Gastroesophageal sphincter (tissue), 4 donors: ENCODE measurements at regions not wholly inside any gene's neighbourhood (a gene's known extent, or its start where the extent isn't known, plus 50 kb on each side); places are given as distances from the start of the nearest gene placed in this dataset.
A peak's percentile ranks its signal among the peaks of the same experiment; 100 is the strongest.
"Not testable (repeated sequence)": the region's sequence is repeated elsewhere in the genome, so short reads cannot be mapped to it uniquely, and the experiment has no call there.

ENCODE experiments used
- ATAC-seq: fragments of 150-250 bp; one replicate; pipeline ENCODE4 v1.9.1; 2016; ENCODE audit warnings: mild to moderate bottlenecking, moderate library complexity
- H3K27ac ChIP-seq, 4 donors: fragments of 200-600 bp; sonication (generic) in 3 of 4; 1 replicate in 3 of 4; 2 replicates in 1 of 4; pipeline ENCODE4 v1.5.1; 2016 to 2019
- H3K27me3 ChIP-seq: fragments of 200-600 bp; sonication (generic); one replicate; pipeline ENCODE4 v1.5.1; 2019
- H3K36me3 ChIP-seq, 2 donors: fragments of 200-600 bp; sonication (generic); one replicate each; pipeline ENCODE4 v1.5.1; 2019; ENCODE audit warnings: control low read depth in 1 of 2
- H3K4me1 ChIP-seq, 3 donors: fragments of 200-600 bp; sonication (generic); 1 replicate in 2 of 3; 2 replicates in 1 of 3; pipeline ENCODE4 v1.5.1; 2016 to 2019; ENCODE audit warnings: control low read depth in 2 of 3
- H3K4me3 ChIP-seq, 2 donors: fragments of 200-600 bp; sonication (generic); one replicate each; pipeline ENCODE4 v1.5.1; 2019; ENCODE audit warnings: mild to moderate bottlenecking in 1 of 2, moderate library complexity in 1 of 2
- H3K9me3 ChIP-seq, 3 donors: fragments of 200-600 bp; sonication (generic); one replicate each; pipeline ENCODE4 v1.5.1; 2017 to 2019; ENCODE audit warnings: control low read depth in 2 of 3
- CTCF ChIP-seq, 4 experiments: fragments of 200-600 bp in 2 of 4; fragments of 450-650 bp in 2 of 4; sonication (generic) in 1 of 4; IDR thresholded peaks; one replicate each; pipeline ENCODE4 v1.5.1; 2017 to 2019; ENCODE audit warnings: antibody characterized with exemption in 4 of 4, mild to moderate bottlenecking in 2 of 4, moderate library complexity in 2 of 4
- EP300 ChIP-seq: sonication (generic); formaldehyde crosslinking; IDR thresholded peaks from one replicate; pipeline ENCODE4 v1.6.1; 2017; ENCODE audit warnings: antibody characterized with exemption, mild to moderate bottlenecking
- POLR2A ChIP-seq, 2 donors: fragments of 450-650 bp; IDR thresholded peaks; one replicate each; pipeline ENCODE4 v1.6.1; 2017; ENCODE audit warnings: antibody characterized with exemption in 2 of 2, mild to moderate bottlenecking in 2 of 2, moderate library complexity in 1 of 2
- POLR2AphosphoS5 ChIP-seq: sonication (generic); formaldehyde crosslinking; IDR thresholded peaks from one replicate; pipeline ENCODE4 v1.6.1; 2017; ENCODE audit warnings: antibody characterized with exemption
- WGBS, 2 donors: methylation state at CpG; one replicate each; pipeline ENCODE4 v1.1.5; 2018; ENCODE audit warnings: low coverage in 1 of 2; 5-methylcytosine and 5-hydroxymethylcytosine counted together

GRCh38 chr12:60760965-60761364 lies 1165.1 kb downstream of the SLC16A7 start:
- TF ChIP-seq CTCF (IDR thresholded peaks at IDR 0.05) (no peak), POLR2AphosphoS5 (no peak), EP300 (no peak)
- 50 to 83% methylated on average over 1 of the region's 1 CpG for WGBS, 2 donors
- H3K4me1 ChIP-seq = no peaks in the 10 kb centered on the region
- no peaks in the 10 kb centered on the region for H3K9me3 ChIP-seq
- no peaks in the 10 kb centered on the region for H3K27me3 ChIP-seq
- ATAC-seq = no peak
- H3K4me3 ChIP-seq = no peak overlapping the region
- no peaks in the 10 kb centered on the region for H3K36me3 ChIP-seq
- no peak overlapping the region for H3K27ac ChIP-seq

DNA sequence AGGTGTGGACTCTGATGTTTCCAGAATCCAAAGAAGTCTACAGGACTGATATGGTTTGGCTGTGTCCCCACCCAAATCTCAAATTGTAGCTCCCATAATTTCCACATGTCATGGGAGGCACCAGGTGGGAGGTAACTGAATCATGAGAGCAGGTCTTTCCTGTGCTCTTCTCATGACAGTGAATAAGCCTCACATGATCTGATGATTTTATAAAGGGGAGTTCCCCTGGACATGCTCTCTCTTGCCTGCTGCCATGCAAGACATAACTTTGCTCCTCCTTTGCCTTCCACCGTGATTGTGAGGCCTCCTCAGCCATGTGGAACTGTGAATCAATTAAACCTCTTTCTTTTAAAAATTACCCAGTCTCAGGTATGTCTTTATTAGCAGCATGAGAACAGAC lies 1205.3 kb downstream of the SLC16A7 start:
- peaks cover 0 to 19% (median 0%) of the 10 kb centered on the region in 3 donors for H3K4me1 ChIP-seq
- H3K4me3 ChIP-seq, H3K36me3 ChIP-seq, H3K9me3 ChIP-seq, H3K27ac ChIP-seq, ATAC-seq, H3K27me3 ChIP-seq: not testable (repeated sequence)
- WGBS, 2 donors = 82 to 100% methylated on average over 1 of the region's 1 CpG

GRCh38 chr12:60803147-60803546 lies 1207.3 kb downstream of the SLC16A7 start:
- Histone ChIP-seq H3K27me3 (no peaks in the 10 kb centered on the region), H3K36me3 (no peaks in the 10 kb centered on the region), H3K4me1 (peaks cover 0 to 19% (median 0%) of the 10 kb centered on the region in 3 donors), H3K9me3 (no peaks in the 10 kb centered on the region), H3K4me3 (no peak overlapping the region), H3K27ac (no peak overlapping the region)
- WGBS, 2 donors = 10 to 15% methylated on average over 2 of the region's 2 CpGs
- no peak for ATAC-seq
- TF ChIP-seq POLR2A (IDR thresholded peaks at IDR 0.05) = no peak
- TF ChIP-seq POLR2AphosphoS5 = no peak

- Histone ChIP-seq H3K4me3 (no peak overlapping the region), H3K4me1 (peaks cover 0 to 19% (median 0%) of the 10 kb centered on the region in 3 donors), H3K36me3 (no peaks in the 10 kb centered on the region), H3K27ac (peak overlapping the region; percentile 0 to 47 (median 26)), H3K9me3 (no peaks in the 10 kb centered on the region), H3K27me3 (no peaks in the 10 kb centered on the region)
- 23 to 33% methylated on average over 4 of the region's 4 CpGs for WGBS, 2 donors
- TF ChIP-seq EP300 (no peak), POLR2A (IDR thresholded peaks at IDR 0.05) (no peak), CTCF (IDR thresholded peaks at IDR 0.05) (no peak), POLR2AphosphoS5 (no peak)
- peak; percentile 28 for ATAC-seq
Measured at GRCh38 chr12:60805364-60805763, 1209.5 kb downstream of the SLC16A7 start.

DNA sequence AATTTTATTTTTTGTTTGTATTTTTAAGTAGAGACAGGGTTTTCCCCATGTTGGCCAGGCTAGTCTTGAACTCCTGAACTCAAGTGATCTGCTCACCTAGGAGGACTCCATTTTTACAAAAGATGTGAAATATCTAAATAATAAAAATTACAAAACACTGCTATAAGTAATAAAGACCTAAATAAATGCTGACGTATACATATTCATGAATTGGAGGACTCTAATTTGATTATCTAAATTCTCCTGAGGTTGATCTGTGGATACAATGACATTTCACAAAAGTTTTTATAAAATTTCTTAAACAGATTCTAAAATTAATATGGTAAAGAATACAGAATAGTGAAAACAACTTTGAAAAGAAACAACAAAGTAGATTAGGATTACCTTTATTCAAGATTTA lies 1224.0 kb downstream of the SLC16A7 start:
- TF ChIP-seq CTCF (IDR thresholded peaks at IDR 0.05) (no peak), POLR2A (IDR thresholded peaks at IDR 0.05) (no peak), EP300 (no peak), POLR2AphosphoS5 (no peak)
- ATAC-seq = no peak
- no peaks in the 10 kb centered on the region for H3K9me3 ChIP-seq
- H3K4me1 ChIP-seq = no peaks in the 10 kb centered on the region
- no peaks in the 10 kb centered on the region for H3K36me3 ChIP-seq
- no peaks in the 10 kb centered on the region for H3K27me3 ChIP-seq
- H3K4me3 ChIP-seq = no peak overlapping the region
- H3K27ac ChIP-seq = no peak overlapping the region
- WGBS, 2 donors = 80 to 95% methylated on average over 1 of the region's 1 CpG

GRCh38 chr12:60822580-60822979 lies 1226.8 kb downstream of the SLC16A7 start:
- Histone ChIP-seq H3K27me3 (no peaks in the 10 kb centered on the region), H3K27ac (no peak overlapping the region), H3K9me3 (no peaks in the 10 kb centered on the region), H3K4me3 (no peak overlapping the region), H3K4me1 (no peaks in the 10 kb centered on the region), H3K36me3 (no peaks in the 10 kb centered on the region)
- WGBS, 2 donors = 54 to 74% methylated on average over 4 of the region's 4 CpGs
- ATAC-seq = no peak
- TF ChIP-seq POLR2AphosphoS5 = no peak

DNA sequence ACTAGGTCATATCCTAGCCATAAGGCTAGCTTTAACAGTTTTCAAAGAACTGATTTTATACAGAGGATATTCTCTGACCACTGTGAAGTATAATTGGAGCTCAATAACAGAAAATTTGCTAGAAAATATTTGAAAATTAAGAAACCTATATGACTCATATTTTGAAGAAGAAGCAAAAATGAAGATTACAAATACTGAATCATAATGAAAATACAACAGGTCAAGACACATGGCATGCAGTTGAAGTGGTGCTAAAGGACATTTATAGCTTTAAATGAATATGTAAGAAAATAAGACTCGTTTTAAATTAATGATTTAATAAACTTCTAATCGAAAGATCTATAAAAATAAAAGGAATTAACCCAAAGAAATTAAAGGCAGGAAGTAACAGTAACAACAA lies 1234.6 kb downstream of the SLC16A7 start:
- Histone ChIP-seq H3K4me1 (no peaks in the 10 kb centered on the region), H3K27ac (no peak overlapping the region), H3K36me3 (no peaks in the 10 kb centered on the region), H3K4me3 (no peak overlapping the region), H3K27me3 (no peaks in the 10 kb centered on the region), H3K9me3 (no peaks in the 10 kb centered on the region)
- no peak for ATAC-seq
- 66 to 80% methylated on average over 2 of the region's 2 CpGs for WGBS, 2 donors
- TF ChIP-seq POLR2A (IDR thresholded peaks at IDR 0.05) = no peak
- no peak for TF ChIP-seq CTCF (IDR thresholded peaks at IDR 0.05)
- TF ChIP-seq POLR2AphosphoS5 = no peak
- TF ChIP-seq EP300 = no peak
